T47D (cell line): ENCODE measurements at regions not wholly inside any gene's neighbourhood (a gene's known extent, or its start where the extent isn't known, plus 50 kb on each side); places are given as distances from the start of the nearest gene placed in this dataset.

Experiments
- DNase-seq, 2 experiments: peaks; one replicate each; pipeline versions ENCODE4 v3.0.0 to v3.0.0-alpha.2; 2011 to 2012; ENCODE audit warnings: low read depth in 1 of 2, low spot score in 1 of 2
- JUND ChIP-seq: IDR thresholded peaks from 2 replicates; pipeline ENCODE4 v1.6.1; 2012; ENCODE audit warnings: low read depth
- in situ Hi-C: cut with HindIII; loops from 2 replicates; pipeline ENCODE4 v1.10.0; 2016; ENCODE audit warnings: low sequenced_read_pairs, low pct_unique_long_range_greater_than_20kb

DNA sequence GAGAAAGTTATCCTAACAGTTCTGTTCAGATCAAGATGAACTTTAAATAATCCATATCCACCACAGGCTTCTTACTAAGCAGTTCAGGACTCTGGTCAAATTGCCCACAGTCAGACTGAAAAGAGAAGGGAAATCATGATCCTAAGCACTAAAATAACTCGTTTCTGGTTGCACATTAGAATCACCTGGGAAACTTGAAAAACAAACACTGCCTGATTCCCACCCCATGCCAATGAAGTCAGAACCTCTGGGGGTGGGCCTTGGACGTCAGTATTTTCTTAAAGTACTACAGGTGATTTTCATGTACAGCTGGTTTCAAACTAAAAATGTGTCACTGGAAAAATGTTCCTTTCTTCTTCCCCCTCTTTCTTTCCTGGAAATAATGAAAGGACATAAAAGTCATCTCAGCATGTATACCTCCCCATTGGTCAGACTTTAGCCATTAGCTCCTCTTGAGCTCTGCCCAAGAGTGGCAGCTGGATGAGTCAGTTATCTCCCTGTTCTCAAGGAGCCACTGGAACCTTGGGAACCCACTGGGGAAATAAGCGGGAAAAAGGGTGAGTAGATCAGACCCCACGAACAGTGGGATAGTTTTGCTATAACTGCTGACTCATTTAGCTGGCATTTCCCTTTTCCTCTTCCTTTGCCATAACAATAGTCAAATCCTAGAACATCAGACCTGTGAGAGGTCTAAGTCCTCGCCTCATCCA is 75.3 kb upstream of the IL6 start:
- in situ Hi-C loops = no loop called here
- TF ChIP-seq JUND = no peak
- no peak for DNase-seq

DNA sequence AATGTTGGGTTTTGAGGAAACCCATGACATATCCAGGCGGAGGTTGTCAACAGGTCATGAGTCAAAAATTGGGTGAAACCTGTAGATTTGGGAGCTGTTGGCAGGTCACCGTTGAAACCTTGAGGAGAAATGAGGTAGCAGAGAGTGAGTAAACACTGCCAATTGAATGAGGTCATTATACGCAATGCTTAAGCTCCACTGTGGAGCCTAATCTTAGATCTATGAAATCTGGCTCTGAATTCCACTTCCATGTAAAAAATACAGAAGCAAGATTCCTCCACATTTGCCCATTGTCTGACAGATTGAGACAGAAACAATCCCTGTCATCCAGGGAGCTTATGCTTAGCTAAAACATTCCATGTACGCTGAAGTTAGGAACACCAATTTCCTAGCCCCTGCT is 76.0 kb upstream of the IL6 start:
- in situ Hi-C loops = no loop called here
- TF ChIP-seq JUND = no peak
- no peak for DNase-seq

- DNase-seq = no peak
- TF ChIP-seq JUND = no peak
- in situ Hi-C loops = no loop called here
Observed at GRCh38 chr7:22649686-22650085, 77.3 kb upstream of the IL6 start.

DNA sequence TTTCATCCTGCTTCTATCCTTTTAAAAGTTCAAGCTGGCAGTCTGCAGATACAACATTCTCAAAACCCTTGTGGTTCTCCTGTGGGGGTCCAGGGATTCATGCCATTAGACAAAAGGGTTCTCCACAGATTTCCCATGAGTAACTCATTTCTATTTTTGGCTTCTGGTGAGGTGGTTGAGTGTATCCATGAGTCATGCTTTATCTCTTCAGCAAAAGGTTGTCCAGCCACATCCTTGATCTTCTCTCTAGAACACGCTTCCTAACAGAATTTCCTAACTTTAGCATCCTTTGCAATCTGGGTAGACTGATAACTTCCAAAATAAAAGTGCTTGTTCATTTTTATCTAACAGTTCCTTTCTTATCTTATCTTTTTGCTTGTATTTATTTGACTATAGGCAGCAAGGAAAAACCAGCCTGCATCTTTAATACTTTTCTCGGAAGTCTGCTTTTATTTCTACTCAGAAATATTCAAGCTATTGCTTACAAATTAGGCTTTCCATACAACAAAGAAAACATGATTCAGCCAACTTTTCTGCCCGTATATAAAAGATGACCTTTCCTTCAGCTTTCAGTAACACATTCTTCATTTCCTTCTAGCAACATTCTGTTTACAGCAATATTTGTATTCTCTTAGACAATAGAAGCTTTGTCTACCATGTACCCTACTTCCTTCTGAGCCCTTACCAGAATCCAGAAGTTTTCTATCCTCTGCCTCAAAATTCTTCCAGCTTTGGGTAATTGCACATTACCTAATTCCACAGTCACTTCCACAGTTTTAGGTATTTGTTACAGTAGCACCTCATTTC is 79.3 kb upstream of the IL6 start:
- no peak for TF ChIP-seq JUND
- no peak for DNase-seq
- in situ Hi-C loops = no loop called here

- in situ Hi-C loops = no loop called here
- TF ChIP-seq JUND = no peak
- DNase-seq = no peak
Observed at GRCh38 chr7:22645418-22646181, 81.4 kb upstream of the IL6 start.

GRCh38 chr7:22642454-22642853 is 84.5 kb upstream of the IL6 start:
- in situ Hi-C loops = no loop called here
- DNase-seq = no peak
- TF ChIP-seq JUND = no peak

DNA sequence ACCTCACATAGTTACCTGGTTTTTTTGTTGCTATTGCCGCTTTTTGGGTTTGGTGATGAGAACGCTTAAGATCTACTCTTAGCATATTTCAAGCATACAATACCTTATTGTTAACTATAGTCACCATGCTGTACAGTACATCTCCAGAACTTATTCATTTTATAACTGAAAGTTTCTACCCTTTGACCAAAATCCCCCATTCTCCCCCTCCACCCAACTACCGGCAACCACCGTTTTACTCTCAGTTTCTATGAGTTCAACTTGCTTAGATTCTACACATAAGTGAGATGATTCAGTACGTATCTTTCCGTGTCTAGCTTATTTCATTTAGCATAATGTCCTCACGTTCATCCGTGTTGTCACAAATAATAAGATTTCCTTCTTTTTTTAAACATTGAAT is 86.7 kb upstream of the IL6 start:
- DNase-seq = no peak
- in situ Hi-C loops = no loop called here
- no peak for TF ChIP-seq JUND

DNA sequence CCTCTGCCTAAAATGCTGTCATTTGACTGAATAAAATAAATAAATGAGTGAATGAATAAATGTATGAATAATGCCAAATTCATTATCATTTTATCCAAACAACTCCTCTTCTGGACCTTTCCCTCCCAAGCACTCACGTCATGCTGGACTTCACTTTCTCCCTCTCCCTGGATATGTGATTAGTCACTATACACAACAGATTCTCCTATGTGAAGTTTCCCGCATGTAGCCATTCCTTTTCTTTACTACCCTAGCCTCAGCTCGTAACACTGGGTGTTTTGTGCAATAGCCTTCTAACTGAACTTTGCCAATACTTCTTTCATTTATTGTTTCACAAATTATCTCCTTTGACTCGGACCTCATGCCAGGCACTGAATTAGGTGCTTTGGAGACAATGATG is 87.6 kb upstream of the IL6 start:
- no peak for TF ChIP-seq JUND
- in situ Hi-C loops = no loop called here
- DNase-seq = no peak

GRCh38 chr7:22635349-22635748 is 91.7 kb upstream of the IL6 start:
- no peak for TF ChIP-seq JUND
- in situ Hi-C loops = no loop called here

GRCh38 chr7:22633954-22634474 is 93.0 kb upstream of the IL6 start:
- no peak for TF ChIP-seq JUND
- no peak for DNase-seq
- in situ Hi-C loops = no loop called here

More at GRCh38 chr7:22635349-22635748, 91.7 kb upstream of the IL6 start:
- DNase-seq = no peak

DNA sequence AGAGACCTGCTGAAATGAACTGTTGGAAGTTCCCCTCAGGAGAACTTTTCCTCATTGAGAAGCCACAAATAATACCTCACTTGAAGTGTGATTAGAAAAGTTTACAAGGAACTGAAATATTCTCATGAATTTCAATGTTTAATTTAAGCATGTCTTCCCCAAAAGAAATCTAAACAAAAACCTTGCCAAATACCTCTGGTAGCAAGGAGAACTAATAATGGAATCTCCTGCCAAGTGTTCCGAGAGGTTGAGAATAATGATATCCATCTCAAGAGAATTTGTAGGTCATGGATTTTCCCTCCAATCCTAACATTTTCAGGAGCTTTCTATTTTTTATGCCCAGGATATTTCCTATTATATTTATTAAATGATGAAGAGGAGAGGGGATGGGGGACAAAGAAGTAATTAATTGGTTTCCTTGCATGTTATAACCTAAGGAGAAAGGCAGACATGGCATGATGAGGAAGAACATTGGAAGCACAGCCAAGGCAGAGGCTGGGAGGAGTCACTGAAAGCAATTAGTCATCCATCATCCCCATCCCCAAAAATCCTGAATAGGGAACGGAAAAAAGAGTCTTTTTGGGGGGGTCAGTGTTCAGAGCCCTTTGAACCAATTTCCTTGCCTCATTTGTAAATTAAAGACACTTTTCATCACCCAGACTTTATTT is 93.6 kb upstream of the IL6 start:
- DNase-seq = no peak
- TF ChIP-seq JUND = no peak
- in situ Hi-C loops = no loop called here

- DNase-seq = no peak
- TF ChIP-seq JUND = no peak
- in situ Hi-C loops = no loop called here
Observed at GRCh38 chr7:22632674-22633073, 94.3 kb upstream of the IL6 start.
